NOMO-1 (cell line): ENCODE measurements at regions not wholly inside any gene's neighbourhood (a gene's known extent, or its start where the extent isn't known, plus 50 kb on each side); places are given as distances from the start of the nearest gene placed in this dataset.
A peak's percentile ranks its signal among the peaks of the same experiment; 100 is the strongest.

Source experiments
- DNase-seq, 2 experiments: peaks; one replicate each; lab custom pipeline; 2025; ENCODE audit not compliant: unreplicated experiment in 2 of 2; lab: John Stamatoyannopoulos, UW

GRCh38 chr2:207473049-207473930, 56.5 kb upstream of the CREB1 start:
- DNase-seq = peak; percentile 26 to 66

DNA sequence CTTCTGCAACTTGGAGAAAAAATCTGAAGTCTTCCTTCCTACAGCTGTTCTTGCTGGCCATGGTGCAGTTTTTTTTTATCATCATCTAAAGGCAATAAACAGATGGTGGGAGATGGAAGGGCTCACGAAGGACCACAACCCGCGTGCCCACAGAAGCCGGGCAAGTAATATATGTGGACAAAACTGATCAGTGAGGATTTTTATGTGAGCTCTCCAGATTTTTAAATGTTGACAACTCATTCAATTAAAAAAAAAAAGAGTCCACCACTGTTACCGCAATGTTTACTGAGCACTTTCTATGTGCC, 55.9 kb upstream of the CREB1 start:
- DNase-seq = no peak

- peak in 1 of 2 experiments; percentile 54 for DNase-seq
Observed at GRCh38 chr2:207474863-207475485, 54.8 kb upstream of the CREB1 start.

- no peak for DNase-seq
Observed at GRCh38 chr2:207475546-207475945, 54.2 kb upstream of the CREB1 start.

DNA sequence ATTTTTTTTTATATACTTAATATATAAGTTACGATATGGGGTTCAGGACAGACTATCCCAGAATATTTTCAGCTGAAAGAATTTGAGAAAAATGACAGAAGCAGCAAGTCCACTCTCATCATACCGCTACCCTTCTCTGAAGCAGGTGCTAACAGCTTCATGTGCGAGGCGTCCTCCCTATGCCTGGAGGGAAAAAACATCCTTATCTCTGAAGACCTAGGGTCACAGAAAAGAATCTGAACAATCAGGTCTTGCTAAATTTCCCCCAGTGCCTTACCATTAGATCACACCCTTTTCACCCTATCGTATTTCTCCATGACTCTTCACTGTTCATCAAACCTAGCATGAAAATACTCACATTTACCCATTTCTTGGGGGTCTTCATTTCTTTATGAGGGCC, 51.9 kb upstream of the CREB1 start:
- no peak for DNase-seq

- peak in 1 of 2 experiments; percentile 50 for DNase-seq
Observed at GRCh38 chr2:207478572-207478971, 51.2 kb upstream of the CREB1 start.

GRCh38 chr2:207479198-207479785, 50.5 kb upstream of the CREB1 start:
- no peak for DNase-seq
